Aorta (tissue), 5 donors: ENCODE measurements at regions not wholly inside any gene's neighbourhood (a gene's known extent, or its start where the extent isn't known, plus 50 kb on each side); places are given as distances from the start of the nearest gene placed in this dataset.

ENCODE experiments used
- ATAC-seq: fragments of 200-7000 bp; cut with Tn5 transposase; one replicate; pipeline ENCODE4 v1.9.1; 2022; ENCODE audit warnings: moderate library complexity; ENCODE audit not compliant: low FRiP score
- DNase-seq, 2 donors: peaks; one replicate each; pipeline ENCODE4 v3.0.0-alpha.2; 2020
- H3K27ac ChIP-seq, 2 donors: one replicate each; pipeline ENCODE4 v1.5.1; 2013; ENCODE audit warnings: low read length in 2 of 2, mild to moderate bottlenecking in 2 of 2, moderate library complexity in 2 of 2, control low read depth in 1 of 2, inconsistent platforms in 1 of 2, low read depth in 1 of 2
- H3K27me3 ChIP-seq, 2 donors: one replicate each; pipeline ENCODE4 v1.6.1; 2013; ENCODE audit warnings: control low read depth in 1 of 2, low read length in 1 of 2, mild to moderate bottlenecking in 1 of 2, moderate library complexity in 1 of 2; ENCODE audit not compliant: insufficient read depth in 2 of 2, control insufficient read depth in 1 of 2
- H3K36me3 ChIP-seq, 2 donors: one replicate each; pipeline ENCODE4 v1.6.1; 2013; ENCODE audit warnings: control low read depth in 1 of 2, low read length in 1 of 2, mild to moderate bottlenecking in 1 of 2; ENCODE audit not compliant: insufficient read depth in 2 of 2, control insufficient read depth in 1 of 2
- H3K4me1 ChIP-seq, 2 donors: one replicate each; pipeline ENCODE4 v1.6.1; 2013; ENCODE audit warnings: low read length in 2 of 2, control low read depth in 1 of 2, mild to moderate bottlenecking in 1 of 2, moderate library complexity in 1 of 2; ENCODE audit not compliant: insufficient read depth in 2 of 2, control insufficient read depth in 1 of 2
- H3K4me3 ChIP-seq, 2 donors: one replicate each; pipeline ENCODE4 v1.5.1; 2013; ENCODE audit warnings: low read length in 2 of 2, control low read depth in 1 of 2, mild to moderate bottlenecking in 1 of 2
- H3K9me3 ChIP-seq: one replicate; pipeline ENCODE4 v1.6.1; 2013; ENCODE audit warnings: mild to moderate bottlenecking, low read length; ENCODE audit not compliant: control insufficient read depth
- WGBS, 2 donors: extraction: QIAGEN DNeasy Blood & Tissue Kit; methylation state at CpG; one replicate each; pipeline ENCODE4 v1.1.7; 2013; 5-methylcytosine and 5-hydroxymethylcytosine counted together
- intact Hi-C, 2 donors: fragments of 100-400 bp; cut with DNase I; formaldehyde crosslinking; loops; one replicate each; pipeline versions ENCODE4 v1.14.2 to v1.15.0; 2022
- donor health status: healthy with polysubstance abuse.
- donor health status: Bipolar disorder and iron deficiency.
- donor health status: DM: no; HTN: no; CAD: no.
- donor health status: DM: no; HTN: no; CAD: no.
- donor health status: DM: yes; HTN: yes; CAD: no.

- Histone ChIP-seq H3K4me3 (no peak overlapping the region), H3K27me3 (no peaks in the 10 kb centered on the region), H3K27ac (no peak overlapping the region), H3K36me3 (no peaks in the 10 kb centered on the region), H3K4me1 (peaks cover 0 to 2% of the 10 kb centered on the region in 2 donors), H3K9me3 (no peaks in the 10 kb centered on the region)
- DNase-seq: no peak
- ATAC-seq: no peak
- 53 to 66% methylated on average over 5 of the region's 5 CpGs for WGBS, 2 donors
- intact Hi-C loops: loop anchor here (5.0 to 10.0 kb wide), 2 partner anchors 150 to 587 kb away; partner anchors contain the start of gene ENC1 (in 1 of the 2)
Observed at GRCh38 chr5:74054641-74055421, 428.8 kb downstream of the ARHGEF28 start.

GRCh38 chr5:74054139-74054538, 428.1 kb downstream of the ARHGEF28 start:
- no peak overlapping the region for H3K4me3 ChIP-seq
- H3K27ac ChIP-seq: no peak overlapping the region
- 95 to 97% methylated on average over 5 of the region's 5 CpGs for WGBS, 2 donors
- DNase-seq: no peak
- peaks cover 0 to 2% of the 10 kb centered on the region in 2 donors for H3K4me1 ChIP-seq
- ATAC-seq: no peak
- no peaks in the 10 kb centered on the region for H3K27me3 ChIP-seq
- H3K9me3 ChIP-seq: no peaks in the 10 kb centered on the region
- no peaks in the 10 kb centered on the region for H3K36me3 ChIP-seq
- intact Hi-C loops: loop anchor here (10.0 kb wide), 1 partner anchor 151 kb away; no protein-coding TSS in a partner anchor

GRCh38 chr5:74052441-74053221, 426.6 kb downstream of the ARHGEF28 start:
- no peak for ATAC-seq
- Histone ChIP-seq H3K4me3 (no peak overlapping the region), H3K4me1 (peaks cover 0 to 2% of the 10 kb centered on the region in 2 donors), H3K27me3 (no peaks in the 10 kb centered on the region), H3K36me3 (no peaks in the 10 kb centered on the region), H3K9me3 (no peaks in the 10 kb centered on the region), H3K27ac (no peak overlapping the region)
- no peak for DNase-seq
- intact Hi-C loops: loop anchor here (10.0 kb wide), 1 partner anchor 152 kb away; no protein-coding TSS in a partner anchor
- 95 to 96% methylated on average over 7 of the region's 7 CpGs for WGBS, 2 donors

GRCh38 chr5:74051076-74051475, 425.1 kb downstream of the ARHGEF28 start:
- no peak for ATAC-seq
- Histone ChIP-seq H3K9me3 (no peaks in the 10 kb centered on the region), H3K27ac (no peak overlapping the region), H3K27me3 (no peaks in the 10 kb centered on the region), H3K4me3 (no peak overlapping the region), H3K36me3 (no peaks in the 10 kb centered on the region), H3K4me1 (no peaks in the 10 kb centered on the region)
- WGBS, 2 donors: 98 to 100% methylated on average over 2 of the region's 2 CpGs
- no peak for DNase-seq
- intact Hi-C loops: loop anchor here (10.0 kb wide), 1 partner anchor 154 kb away; no protein-coding TSS in a partner anchor

DNA sequence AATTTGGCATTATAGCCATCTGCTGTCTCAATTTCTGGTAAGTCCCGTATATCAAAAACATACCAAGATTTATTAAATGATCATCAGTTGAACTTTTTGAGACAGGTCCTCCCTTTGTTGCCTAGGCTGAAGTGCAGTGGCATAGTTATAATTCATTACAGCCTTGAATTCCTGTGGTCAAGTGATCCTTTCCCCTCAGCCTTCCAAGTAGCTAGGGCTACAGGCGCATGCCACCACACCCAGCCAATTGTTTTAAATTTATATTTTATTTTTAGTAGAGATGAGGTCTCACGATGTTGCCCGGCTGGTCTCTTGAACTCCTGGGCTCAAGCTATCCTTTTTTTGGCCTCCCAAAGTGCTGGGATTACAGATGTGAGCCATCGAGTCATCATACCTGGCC, 418.9 kb downstream of the ARHGEF28 start:
- no peaks in the 10 kb centered on the region for H3K4me1 ChIP-seq
- no peaks in the 10 kb centered on the region for H3K9me3 ChIP-seq
- no peak overlapping the region for H3K27ac ChIP-seq
- 94 to 95% methylated on average over 5 of the region's 5 CpGs for WGBS, 2 donors
- no peak overlapping the region for H3K4me3 ChIP-seq
- ATAC-seq (no peak), DNase-seq (no peak)
- no peaks in the 10 kb centered on the region for H3K36me3 ChIP-seq
- intact Hi-C loops: no loop called here
- H3K27me3 ChIP-seq: no peaks in the 10 kb centered on the region

- no peak for ATAC-seq
- no peak for DNase-seq
- H3K4me3 ChIP-seq: no peak overlapping the region
- 52 to 57% methylated on average over 4 of the region's 4 CpGs for WGBS, 2 donors
- no peak overlapping the region for H3K27ac ChIP-seq
- H3K27me3 ChIP-seq: no peaks in the 10 kb centered on the region
- H3K36me3 ChIP-seq: no peaks in the 10 kb centered on the region
- no peaks in the 10 kb centered on the region for H3K9me3 ChIP-seq
- intact Hi-C loops: no loop called here
- H3K4me1 ChIP-seq: no peaks in the 10 kb centered on the region
Observed at GRCh38 chr5:74042959-74043358, 417.0 kb downstream of the ARHGEF28 start.

GRCh38 chr5:74042559-74042958, 416.6 kb downstream of the ARHGEF28 start:
- Histone ChIP-seq H3K4me1 (no peaks in the 10 kb centered on the region), H3K27me3 (no peaks in the 10 kb centered on the region)

GRCh38 chr5:74041913-74042312, 415.9 kb downstream of the ARHGEF28 start:
- DNase-seq (no peak), ATAC-seq (no peak)
- no peak overlapping the region for H3K4me3 ChIP-seq
- H3K36me3 ChIP-seq: no peaks in the 10 kb centered on the region
- H3K4me1 ChIP-seq: no peaks in the 10 kb centered on the region
- intact Hi-C loops: no loop called here
- H3K9me3 ChIP-seq: no peaks in the 10 kb centered on the region
- H3K27me3 ChIP-seq: no peaks in the 10 kb centered on the region
- H3K27ac ChIP-seq: no peak overlapping the region

More at GRCh38 chr5:74042559-74042958, 416.6 kb downstream of the ARHGEF28 start:
- 93 to 96% methylated on average over 7 of the region's 7 CpGs for WGBS, 2 donors
- ATAC-seq (no peak), DNase-seq (no peak)
- intact Hi-C loops: no loop called here
- no peaks in the 10 kb centered on the region for H3K36me3 ChIP-seq
- no peaks in the 10 kb centered on the region for H3K9me3 ChIP-seq
- no peak overlapping the region for H3K4me3 ChIP-seq
- H3K27ac ChIP-seq: no peak overlapping the region
